Ectodermal cell (in vitro differentiated cells): ENCODE measurements at regions not wholly inside any gene's neighbourhood (a gene's known extent, or its start where the extent isn't known, plus 50 kb on each side); places are given as distances from the start of the nearest gene placed in this dataset.
"Not testable (repeated sequence)": the region's sequence is repeated elsewhere in the genome, so short reads cannot be mapped to it uniquely, and the experiment has no call there.

ENCODE experiments used
- H3K27ac ChIP-seq: 2 replicates; pipeline ENCODE4 v1.7.0; 2013; ENCODE audit warnings: mild to moderate bottlenecking, low read depth, low read length; ENCODE audit not compliant: insufficient read depth, poor library complexity, severe bottlenecking
- H3K27me3 ChIP-seq: 2 replicates; pipeline ENCODE4 v1.7.0; 2013; ENCODE audit warnings: mild to moderate bottlenecking, low read length; ENCODE audit not compliant: insufficient read depth, control insufficient read depth, poor library complexity, severe bottlenecking
- H3K36me3 ChIP-seq: one replicate; pipeline ENCODE4 v1.7.0; 2013; ENCODE audit warnings: low read length; ENCODE audit not compliant: control insufficient read depth, insufficient read depth
- H3K4me1 ChIP-seq: one replicate; pipeline ENCODE4 v1.7.0; 2013; ENCODE audit warnings: low read length; ENCODE audit not compliant: control insufficient read depth, insufficient read depth
- H3K4me3 ChIP-seq: 2 replicates; pipeline ENCODE4 v1.7.0; 2013; ENCODE audit warnings: low read depth, low read length, control low read depth; ENCODE audit not compliant: insufficient read depth
- H3K9me3 ChIP-seq: 2 replicates; pipeline ENCODE4 v1.7.0; 2013; ENCODE audit warnings: mild to moderate bottlenecking, low read length, moderate library complexity; ENCODE audit not compliant: control insufficient read depth
- WGBS, 2 experiments: methylation state at CpG; one replicate each; pipeline ENCODE4 v1.1.7; 2013; ENCODE audit warnings: missing lambda C conversion rate in 2 of 2; 5-methylcytosine and 5-hydroxymethylcytosine counted together

DNA sequence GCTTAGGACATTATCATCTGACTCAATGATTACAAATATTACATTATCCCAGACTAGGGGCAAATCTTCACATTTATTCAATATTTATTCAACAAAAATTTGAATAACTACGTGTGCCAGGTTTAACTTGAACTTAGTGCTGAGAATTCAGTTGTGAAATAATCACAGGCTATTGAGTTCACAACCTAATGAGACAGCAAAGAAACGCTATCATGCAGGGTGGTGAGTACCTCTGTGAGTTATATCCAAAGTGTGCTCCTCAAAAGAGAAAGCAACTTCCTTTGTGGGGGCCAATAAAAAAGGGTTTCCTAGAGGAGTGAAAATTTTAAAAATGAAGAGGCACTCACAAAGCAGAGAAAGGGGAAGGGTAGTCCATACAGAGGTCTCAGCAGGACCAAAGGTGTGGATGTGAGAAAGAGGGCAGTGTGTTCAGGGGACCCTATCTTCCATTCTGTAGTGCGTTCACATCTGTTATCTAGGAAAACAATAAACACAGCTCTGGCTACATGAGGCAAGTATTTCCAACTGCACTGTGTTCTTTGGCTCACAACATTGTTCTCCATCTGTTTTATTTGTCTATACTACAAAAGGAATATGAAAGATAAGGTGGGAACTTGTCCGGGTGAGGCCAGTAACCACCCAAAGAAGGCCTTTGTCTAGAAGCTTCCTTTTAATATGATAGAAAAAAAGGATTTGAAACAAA, 155.4 kb upstream of the MARCKS start:
- Histone ChIP-seq H3K27ac (no peak overlapping the region), H3K27me3 (no peaks in the 10 kb centered on the region), H3K4me3 (no peak overlapping the region), H3K9me3 (no peaks in the 10 kb centered on the region), H3K4me1 (no peaks in the 10 kb centered on the region), H3K36me3 (no peaks in the 10 kb centered on the region)
- 91 to 96% methylated on average over 4 of the region's 4 CpGs for WGBS, 2 experiments

DNA sequence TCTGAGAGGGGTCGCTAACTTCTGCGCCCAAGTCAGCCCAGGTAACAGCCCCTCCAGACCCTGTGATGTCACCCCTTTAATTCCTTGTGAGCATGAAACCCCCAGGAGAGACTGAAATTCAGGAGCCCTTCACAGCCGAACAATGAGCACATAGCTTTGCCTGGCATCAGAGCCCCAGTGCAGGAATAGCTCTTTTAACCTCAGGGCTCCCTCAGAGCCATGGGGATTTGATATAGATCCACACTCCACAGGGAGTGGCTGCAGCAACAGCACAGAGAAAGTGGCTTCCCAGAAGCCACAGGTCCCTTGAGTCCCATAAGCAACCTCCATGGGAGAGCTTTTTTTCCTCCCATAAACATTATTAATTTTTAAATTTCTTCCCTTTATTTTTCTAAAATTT, 150.0 kb upstream of the MARCKS start:
- H3K9me3 ChIP-seq, result no peaks in the 10 kb centered on the region
- WGBS, 2 experiments, result 76 to 79% methylated on average over 3 of the region's 3 CpGs
- H3K4me3 ChIP-seq, result no peak overlapping the region

DNA sequence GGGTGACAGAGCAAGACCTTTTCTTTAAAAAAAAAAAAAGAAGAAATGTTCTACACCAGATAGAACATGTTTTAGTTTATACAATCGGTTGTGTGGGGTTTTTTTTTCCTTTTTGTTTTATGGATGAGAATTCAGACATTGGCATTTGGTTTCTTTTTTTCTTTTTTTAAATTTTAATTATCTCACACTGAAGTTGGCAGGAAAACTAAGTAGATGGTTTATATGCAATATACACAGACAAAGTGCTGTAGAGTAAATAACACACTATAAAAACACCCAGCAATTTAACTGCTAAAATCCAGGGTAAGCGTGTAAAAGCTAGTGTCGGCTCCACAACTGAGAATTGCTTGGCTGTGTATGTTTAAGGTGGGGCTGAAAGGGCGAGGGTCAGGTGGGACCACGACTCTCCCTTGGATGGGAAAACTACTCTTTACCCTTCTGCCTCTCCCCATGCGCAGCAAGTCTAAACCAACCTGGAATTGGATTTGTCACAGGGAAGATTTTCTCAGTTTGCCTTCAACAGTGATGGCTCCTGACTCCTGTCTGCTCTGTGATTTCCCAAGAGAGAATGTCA, 147.1 kb upstream of the MARCKS start:
- H3K9me3 ChIP-seq, result no peaks in the 10 kb centered on the region
- no peak overlapping the region for H3K4me3 ChIP-seq
- 94 to 96% methylated on average over 5 to 6 of the region's 6 CpGs for WGBS, 2 experiments
- peaks cover 4% of the 10 kb centered on the region for H3K4me1 ChIP-seq
- no peak overlapping the region for H3K27ac ChIP-seq
- H3K27me3 ChIP-seq, result no peaks in the 10 kb centered on the region
- no peaks in the 10 kb centered on the region for H3K36me3 ChIP-seq

More for the DNA sequence above, 150.0 kb upstream of the MARCKS start:
- Histone ChIP-seq H3K27me3 (no peaks in the 10 kb centered on the region), H3K27ac (no peak overlapping the region), H3K36me3 (no peaks in the 10 kb centered on the region), H3K4me1 (peaks cover 4% of the 10 kb centered on the region)

DNA sequence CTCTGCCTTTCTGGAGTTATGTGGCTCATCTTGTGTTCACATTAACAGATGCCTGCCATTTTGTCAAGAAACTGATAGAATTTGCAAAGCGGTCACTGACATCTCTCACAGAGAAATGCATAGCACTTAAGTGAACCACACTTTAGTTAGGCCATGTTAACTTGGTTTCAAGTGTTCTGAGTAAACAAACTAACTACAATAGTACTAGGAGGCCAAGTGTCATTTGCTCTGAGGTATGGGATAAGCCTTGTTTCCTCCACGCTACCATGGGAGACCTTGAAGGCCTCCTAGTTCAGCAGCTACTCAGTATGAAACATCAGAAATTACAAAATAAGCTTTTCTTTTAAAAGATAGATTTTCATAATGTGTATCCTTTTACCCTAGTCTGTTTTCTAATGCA, 143.5 kb upstream of the MARCKS start:
- Histone ChIP-seq H3K36me3 (no peaks in the 10 kb centered on the region), H3K4me1 (no peaks in the 10 kb centered on the region), H3K27me3 (no peaks in the 10 kb centered on the region), H3K4me3 (no peak overlapping the region), H3K27ac (no peak overlapping the region), H3K9me3 (no peaks in the 10 kb centered on the region)
- 95 to 100% methylated on average over 2 of the region's 2 CpGs for WGBS, 2 experiments

DNA sequence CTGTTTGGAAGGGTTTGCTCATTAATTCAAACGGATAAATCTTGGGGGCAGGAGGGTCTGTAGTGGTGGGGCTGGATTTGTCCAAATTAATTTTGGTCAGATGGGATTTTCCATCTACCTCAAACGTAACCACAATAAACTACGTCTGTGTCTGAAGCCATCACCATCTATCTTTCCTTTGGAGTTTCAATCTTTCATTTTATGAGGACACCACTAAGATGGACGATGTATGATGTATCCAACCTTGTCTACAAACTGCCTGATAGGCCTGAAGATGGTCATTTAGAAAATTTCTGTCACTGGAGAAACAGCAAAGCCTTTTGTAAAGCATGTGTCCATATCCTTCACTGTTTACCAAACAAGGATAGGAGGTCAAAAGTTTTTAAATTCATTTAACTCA, 138.6 kb upstream of the MARCKS start:
- H3K4me3 ChIP-seq, result no peak overlapping the region
- no peaks in the 10 kb centered on the region for H3K36me3 ChIP-seq
- WGBS, 2 experiments, result 91 to 96% methylated on average over 4 of the region's 4 CpGs
- no peaks in the 10 kb centered on the region for H3K4me1 ChIP-seq
- no peak overlapping the region for H3K27ac ChIP-seq
- no peaks in the 10 kb centered on the region for H3K9me3 ChIP-seq
- H3K27me3 ChIP-seq, result no peaks in the 10 kb centered on the region

DNA sequence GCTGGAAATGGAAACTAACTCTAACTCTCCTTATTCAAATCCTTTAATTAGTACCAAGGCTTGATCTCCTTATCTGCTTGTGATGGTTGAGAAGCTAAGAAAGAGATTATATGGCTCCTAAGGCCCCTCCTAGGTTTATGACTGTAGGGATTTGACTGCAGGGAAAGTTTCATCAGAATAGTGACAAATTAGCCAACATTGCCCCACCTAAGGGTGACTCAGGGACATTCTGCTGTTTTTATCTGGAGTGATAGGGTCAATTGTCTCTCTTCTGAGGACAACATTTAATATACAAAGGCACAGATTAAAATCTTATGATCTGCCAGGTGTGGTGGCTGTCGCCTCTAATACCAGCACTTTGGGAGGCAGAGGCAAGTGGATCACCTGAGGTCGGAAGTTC, 138.1 kb upstream of the MARCKS start:
- H3K4me3 ChIP-seq, result no peak overlapping the region
- WGBS, 2 experiments, result 85 to 92% methylated on average over 2 of the region's 2 CpGs
- H3K4me1 ChIP-seq, result no peaks in the 10 kb centered on the region

DNA sequence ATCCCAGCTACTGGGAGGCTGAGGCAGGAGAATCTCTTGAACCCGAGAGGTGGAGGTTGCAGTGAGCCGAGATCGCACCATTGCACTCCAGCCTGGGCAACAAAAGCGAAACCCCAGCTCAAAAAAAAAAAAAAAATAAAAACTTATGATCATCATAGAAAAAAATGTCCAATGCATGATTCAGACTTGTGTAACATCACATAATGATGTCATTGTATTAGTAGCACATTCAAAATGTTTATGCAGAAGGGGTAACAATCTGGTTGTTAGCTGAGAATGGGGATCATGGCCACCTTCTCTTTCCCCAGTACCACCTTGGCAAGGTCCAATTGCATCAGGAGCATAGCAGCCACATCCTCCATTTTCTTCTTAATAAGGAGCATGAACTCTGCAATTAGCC, 137.6 kb upstream of the MARCKS start:
- Histone ChIP-seq H3K36me3 (no peaks in the 10 kb centered on the region), H3K27ac (no peak overlapping the region)
- WGBS, 2 experiments, result 92 to 100% methylated on average over 3 to 4 of the region's 4 CpGs

More for the DNA sequence above, 138.1 kb upstream of the MARCKS start:
- Histone ChIP-seq H3K27ac (no peak overlapping the region), H3K36me3 (no peaks in the 10 kb centered on the region), H3K27me3 (no peaks in the 10 kb centered on the region), H3K9me3 (no peaks in the 10 kb centered on the region)

DNA sequence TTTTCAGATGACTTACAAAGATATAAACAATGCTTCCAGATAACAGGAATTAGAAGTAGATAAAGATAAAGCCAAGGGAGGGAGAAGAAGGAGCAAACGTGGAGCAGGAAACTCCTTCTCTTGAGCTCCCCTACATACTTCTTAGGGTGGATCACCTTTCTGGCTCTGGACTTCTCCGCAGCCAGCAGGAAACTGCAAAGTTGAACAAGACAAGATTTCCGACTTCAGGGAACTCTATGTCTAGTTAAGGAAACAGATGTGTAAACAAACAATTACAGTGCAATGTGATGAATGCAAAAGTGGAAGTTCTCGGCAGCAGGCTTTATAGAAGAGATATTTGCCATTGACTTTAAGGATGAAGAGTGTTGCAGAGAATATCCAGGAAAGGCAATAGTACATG, 134.0 kb upstream of the MARCKS start:
- no peaks in the 10 kb centered on the region for H3K36me3 ChIP-seq
- no peaks in the 10 kb centered on the region for H3K4me1 ChIP-seq
- H3K9me3 ChIP-seq, result no peaks in the 10 kb centered on the region
- no peak overlapping the region for H3K27ac ChIP-seq
- no peaks in the 10 kb centered on the region for H3K27me3 ChIP-seq
- WGBS, 2 experiments, result 93 to 97% methylated on average over 4 of the region's 4 CpGs
- no peak overlapping the region for H3K4me3 ChIP-seq

More for the DNA sequence above, 137.6 kb upstream of the MARCKS start:
- Histone ChIP-seq H3K27me3 (no peaks in the 10 kb centered on the region), H3K4me1 (no peaks in the 10 kb centered on the region), H3K9me3 (no peaks in the 10 kb centered on the region), H3K4me3 (no peak overlapping the region)

DNA sequence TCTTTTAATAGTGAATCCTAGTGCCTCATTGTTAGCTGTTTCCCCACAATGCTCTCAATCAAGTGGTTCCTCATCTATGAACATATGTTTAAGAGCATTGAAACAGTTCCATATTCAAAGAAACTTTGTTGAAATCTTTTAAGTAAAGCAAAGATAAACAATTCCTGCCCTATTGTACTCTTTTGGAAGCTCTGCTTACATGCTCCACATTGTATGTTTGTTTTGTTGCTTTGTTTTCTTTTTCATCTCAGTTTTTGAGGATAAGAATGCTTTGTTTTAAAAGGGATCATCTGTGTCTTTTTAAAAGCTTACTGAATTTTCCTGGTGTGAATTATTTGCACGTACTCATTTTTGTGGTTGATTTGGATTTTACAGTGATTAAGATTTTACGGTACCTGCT, 132.2 kb upstream of the MARCKS start:
- not testable (repeated sequence) for H3K27ac ChIP-seq, H3K27me3 ChIP-seq, H3K9me3 ChIP-seq, H3K4me1 ChIP-seq, H3K36me3 ChIP-seq, H3K4me3 ChIP-seq
- WGBS, 2 experiments, result 80 to 91% methylated on average over 1 to 2 of the region's 2 CpGs

DNA sequence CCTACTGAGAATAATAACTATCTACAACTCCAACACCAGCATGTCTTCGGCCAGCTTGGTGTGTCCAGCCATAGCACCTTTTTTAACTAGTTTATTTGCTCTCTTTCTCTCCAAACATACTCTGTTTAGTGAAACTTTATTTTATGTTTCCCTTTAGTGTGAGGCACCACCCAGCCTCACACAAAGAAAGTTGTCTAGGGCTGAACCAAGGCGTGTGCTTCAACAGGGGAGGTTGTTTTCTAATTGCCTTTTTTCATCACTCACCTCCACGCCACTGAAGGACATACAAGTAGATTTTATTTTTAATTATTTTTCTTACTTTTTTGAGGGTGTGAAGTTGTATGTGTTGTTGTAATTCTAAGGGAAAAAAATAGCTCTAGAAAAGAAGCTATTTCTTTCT, 125.6 kb upstream of the MARCKS start:
- Histone ChIP-seq H3K36me3 (no peaks in the 10 kb centered on the region), H3K27me3 (no peaks in the 10 kb centered on the region), H3K4me3 (no peak overlapping the region), H3K4me1 (peaks cover 10% of the 10 kb centered on the region), H3K9me3 (no peaks in the 10 kb centered on the region), H3K27ac (no peak overlapping the region)
- WGBS, 2 experiments, result 88 to 90% methylated on average over 1 to 2 of the region's 3 CpGs
